Endothelial cell of umbilical vein (primary cell): ENCODE measurements at regions not wholly inside any gene's neighbourhood (a gene's known extent, or its start where the extent isn't known, plus 50 kb on each side); places are given as distances from the start of the nearest gene placed in this dataset.

ENCODE experiments used
- BruUV-seq: library from RNA; stranded (reverse); fragments of 400-500 nt; replicated peaks from 2 replicates; lab custom pipeline; 2021; lab: Mats Ljungman, UMichigan
- CTCF ChIA-PET: fragments of 300-600, 350-600 bp; sonication (Branson Sonifier 250); formaldehyde crosslinking; loops from one replicate; lab custom pipeline; 2021; ENCODE audit warnings: antibody characterized with exemption, inconsistent platforms; lab: Charles Lee
- POLR2A ChIA-PET: fragments of 300-600, 350-600 bp; sonication (Branson Sonifier 250); formaldehyde crosslinking; loops from one replicate; lab custom pipeline; 2021; ENCODE audit warnings: antibody characterized with exemption, inconsistent platforms; lab: Charles Lee
- DNase-seq: peaks from one replicate; pipeline ENCODE4 v3.0.0-alpha.2; 2011; ENCODE audit warnings: low read depth, low spot score
- FAIRE-seq: peaks from 2 replicates; lab custom pipeline; 2011; peaks lifted over from hg19 to GRCh38; lab: Jason Lieb, UNC
- H2AFZ ChIP-seq: 2 replicates; pipeline ENCODE4 v1.6.0; 2012; ENCODE audit warnings: low read depth, low read length, control low read depth, inconsistent platforms
- H3K27ac ChIP-seq: 2 replicates; pipeline ENCODE4 v1.5.1; 2011; ENCODE audit warnings: low read depth, mild to moderate bottlenecking, control low read depth, low read length, moderate library complexity; ENCODE audit not compliant: insufficient read depth
- H3K27me3 ChIP-seq, 2 experiments: 2 replicates each; pipeline versions ENCODE4 v1.6.0 to v1.6.1; 2011; ENCODE audit warnings: low read length in 2 of 2, mixed read lengths in 1 of 2; ENCODE audit not compliant: control insufficient read depth in 2 of 2, insufficient read depth in 2 of 2
- H3K36me3 ChIP-seq, 2 experiments: 2 replicates in 1 of 2; 3 replicates in 1 of 2; pipeline ENCODE4 v1.5.1; 2011; ENCODE audit warnings: low read length in 2 of 2, mild to moderate bottlenecking in 1 of 2, moderate library complexity in 1 of 2; ENCODE audit not compliant: control insufficient read depth in 2 of 2, insufficient read depth in 2 of 2; ENCODE audit errors: extremely low read depth in 1 of 2
- H3K4me1 ChIP-seq: 3 replicates; pipeline ENCODE4 v1.5.1; 2011; ENCODE audit warnings: mild to moderate bottlenecking, low read length; ENCODE audit not compliant: control insufficient read depth, insufficient read depth; ENCODE audit errors: extremely low read depth
- H3K4me2 ChIP-seq: 2 replicates; pipeline ENCODE4 v1.6.1; 2011; ENCODE audit warnings: low read length, control low read depth, mixed read lengths; ENCODE audit not compliant: insufficient read depth
- H3K4me3 ChIP-seq, 3 experiments: fragments of 200-600 bp in 1 of 3; sonication (generic), shearing (Covaris generic) in 1 of 3; replicated peaks in 1 of 3; 2 replicates each; pipeline ENCODE4 v1.5.1; 2011 to 2016; ENCODE audit warnings: control low read depth in 3 of 3, low read length in 3 of 3, mild to moderate bottlenecking in 2 of 3, inconsistent platforms in 1 of 3, low read depth in 1 of 3, moderate library complexity in 1 of 3; ENCODE audit not compliant: insufficient read depth in 1 of 3
- H3K79me2 ChIP-seq: 2 replicates; pipeline ENCODE4 v1.6.0; 2012; ENCODE audit warnings: low read length, inconsistent platforms; ENCODE audit not compliant: control insufficient read depth, insufficient read depth
- H3K9ac ChIP-seq: replicated peaks from 2 replicates; pipeline ENCODE3; 2011; ENCODE audit warnings: low read length, control low read depth; ENCODE audit not compliant: insufficient read depth; ENCODE audit errors: extremely low read depth
- H3K9me1 ChIP-seq: replicated peaks from 3 replicates; pipeline ENCODE4 v1.6.0; 2011; ENCODE audit warnings: mild to moderate bottlenecking, low read length; ENCODE audit not compliant: control insufficient read depth, insufficient read depth; ENCODE audit errors: extremely low read depth
- H3K9me3 ChIP-seq: replicated peaks from 2 replicates; pipeline ENCODE4 v1.5.1; 2012; ENCODE audit warnings: low read length, inconsistent platforms; ENCODE audit not compliant: control insufficient read depth, insufficient read depth
- H4K20me1 ChIP-seq: replicated peaks from 2 replicates; pipeline ENCODE3; 2011; ENCODE audit warnings: mild to moderate bottlenecking, low read length; ENCODE audit not compliant: control insufficient read depth, insufficient read depth; ENCODE audit errors: extremely low read depth
- EZH2 ChIP-seq: IDR thresholded peaks from 2 replicates; pipeline ENCODE4 v1.6.1; 2012; ENCODE audit warnings: borderline replicate concordance, low read depth, mild to moderate bottlenecking, moderate library complexity, low read length, inconsistent platforms; ENCODE audit not compliant: severe bottlenecking
- FOS ChIP-seq: IDR thresholded peaks from 2 replicates; pipeline ENCODE4 v1.6.1; 2011; ENCODE audit warnings: mild to moderate bottlenecking, low read length, moderate library complexity, borderline replicate concordance; ENCODE audit not compliant: insufficient read depth
- GATA2 ChIP-seq: IDR thresholded peaks from 2 replicates; pipeline ENCODE4 v1.7.0; 2011; ENCODE audit warnings: low read depth, mild to moderate bottlenecking, moderate library complexity, mixed read lengths, low read length; ENCODE audit not compliant: insufficient read length, insufficient read depth
- JUN ChIP-seq: IDR thresholded peaks from 2 replicates; pipeline ENCODE4 v1.6.1; 2011; ENCODE audit warnings: borderline replicate concordance, low read depth; ENCODE audit not compliant: insufficient read length, insufficient read depth
- MYC ChIP-seq: IDR thresholded peaks from one replicate; pipeline ENCODE4 v1.6.1; 2011; ENCODE audit warnings: mild to moderate bottlenecking, low read depth, low read length
- POLR2A ChIP-seq: IDR thresholded peaks from 2 replicates; pipeline ENCODE4 v1.6.1; 2012; ENCODE audit warnings: low read depth, mild to moderate bottlenecking, control low read depth, low read length
- POLR2AphosphoS5 ChIP-seq: IDR thresholded peaks from 2 replicates; pipeline ENCODE4 v1.6.1; 2012; ENCODE audit warnings: low read depth, mild to moderate bottlenecking, control low read depth, low read length, moderate library complexity; ENCODE audit not compliant: insufficient read depth
- dilution Hi-C: fragments of 300-500 bp; cut with MboI; formaldehyde crosslinking; loops from one replicate; pipeline ENCODE4 v1.15.0; 2019; ENCODE audit warnings: low sequenced_read_pairs; ENCODE audit not compliant: extremely low pct_ligation_motif_present
- intact Hi-C: fragments of 100-400 bp; cut with micrococcal nuclease; formaldehyde crosslinking; loops from one replicate; pipeline ENCODE4 v1.10.0; 2022
- TF ChIP-seq, protein P1 (sequence below), 2 donors: IDR thresholded peaks; 1 replicate in 1 of 2; 2 replicates in 1 of 2; pipeline ENCODE4 v1.5.1; 2011; ENCODE audit warnings: low read length in 2 of 2, mild to moderate bottlenecking in 2 of 2, moderate library complexity in 2 of 2, control low read depth in 1 of 2, inconsistent platforms in 1 of 2, low read depth in 1 of 2; ENCODE audit not compliant: insufficient read depth in 1 of 2; ENCODE audit errors: extremely low read depth in 1 of 2
- TF ChIP-seq, protein P2 (sequence below): IDR thresholded peaks from 2 replicates; pipeline ENCODE4 v1.6.1; 2011; ENCODE audit not compliant: insufficient read depth, insufficient read length

DNA sequence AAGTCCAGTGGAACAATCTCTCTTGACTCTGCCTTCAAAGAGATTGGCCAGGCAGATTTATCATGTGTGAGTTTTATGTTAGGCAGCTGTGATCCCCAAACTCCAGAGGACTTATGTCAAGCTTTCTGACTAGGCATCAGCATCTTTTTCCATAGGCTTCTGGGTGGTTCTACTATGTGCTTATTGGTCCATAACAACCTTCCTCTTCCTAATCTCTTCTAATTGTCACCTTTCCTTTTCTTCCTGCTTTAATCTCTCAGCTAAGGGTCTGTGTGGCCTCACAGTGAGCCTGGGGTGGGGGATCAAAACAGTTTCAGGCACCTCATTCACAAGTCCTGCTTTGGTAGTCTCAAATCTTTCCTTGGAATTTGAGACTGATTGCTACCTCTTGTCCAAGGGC lies 170.9 kb upstream of the CHD1 start:
- no peak for FAIRE-seq
- H3K9ac ChIP-seq: no peak overlapping the region
- no peak overlapping the region for H3K27ac ChIP-seq
- no peaks in the 10 kb centered on the region for H3K9me3 ChIP-seq
- dilution Hi-C loops: no loop called here
- no peaks in the 10 kb centered on the region for H4K20me1 ChIP-seq
- TF ChIP-seq GATA2 (no peak), MYC (no peak), POLR2A (no peak), FOS (no peak), EZH2 (no peak), JUN (no peak), POLR2AphosphoS5 (no peak)
- TF ChIP-seq, protein P1, sequence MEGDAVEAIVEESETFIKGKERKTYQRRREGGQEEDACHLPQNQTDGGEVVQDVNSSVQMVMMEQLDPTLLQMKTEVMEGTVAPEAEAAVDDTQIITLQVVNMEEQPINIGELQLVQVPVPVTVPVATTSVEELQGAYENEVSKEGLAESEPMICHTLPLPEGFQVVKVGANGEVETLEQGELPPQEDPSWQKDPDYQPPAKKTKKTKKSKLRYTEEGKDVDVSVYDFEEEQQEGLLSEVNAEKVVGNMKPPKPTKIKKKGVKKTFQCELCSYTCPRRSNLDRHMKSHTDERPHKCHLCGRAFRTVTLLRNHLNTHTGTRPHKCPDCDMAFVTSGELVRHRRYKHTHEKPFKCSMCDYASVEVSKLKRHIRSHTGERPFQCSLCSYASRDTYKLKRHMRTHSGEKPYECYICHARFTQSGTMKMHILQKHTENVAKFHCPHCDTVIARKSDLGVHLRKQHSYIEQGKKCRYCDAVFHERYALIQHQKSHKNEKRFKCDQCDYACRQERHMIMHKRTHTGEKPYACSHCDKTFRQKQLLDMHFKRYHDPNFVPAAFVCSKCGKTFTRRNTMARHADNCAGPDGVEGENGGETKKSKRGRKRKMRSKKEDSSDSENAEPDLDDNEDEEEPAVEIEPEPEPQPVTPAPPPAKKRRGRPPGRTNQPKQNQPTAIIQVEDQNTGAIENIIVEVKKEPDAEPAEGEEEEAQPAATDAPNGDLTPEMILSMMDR (IDR thresholded peaks at IDR 0.05; ENCODE audit: extremely low read depth in 1 of 2, insufficient read depth in 1 of 2, low read depth in 1 of 2, low read length in 2 of 2): no peak
- TF ChIP-seq, protein P2, sequence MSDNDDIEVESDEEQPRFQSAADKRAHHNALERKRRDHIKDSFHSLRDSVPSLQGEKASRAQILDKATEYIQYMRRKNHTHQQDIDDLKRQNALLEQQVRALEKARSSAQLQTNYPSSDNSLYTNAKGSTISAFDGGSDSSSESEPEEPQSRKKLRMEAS: no peak
- ChIA-PET POLR2A (no interaction called here), CTCF (no interaction called here)
- no peaks in the 10 kb centered on the region for H3K79me2 ChIP-seq
- no peak overlapping the region for H3K4me3 ChIP-seq
- BruUV-seq: no TSS peak
- no peaks in the 10 kb centered on the region for H3K9me1 ChIP-seq
- H3K4me1 ChIP-seq: peaks cover under 1% of the 10 kb centered on the region
- no peak overlapping the region for H2AFZ ChIP-seq
- H3K27me3 ChIP-seq: no peaks in the 10 kb centered on the region
- DNase-seq: no peak
- H3K36me3 ChIP-seq: no peaks in the 10 kb centered on the region
- intact Hi-C loops: loop anchor here (10.0 kb wide), 2 partner anchors 1515 to 1945 kb away; no protein-coding TSS in a partner anchor
- no peak overlapping the region for H3K4me2 ChIP-seq
